HEK293 (cell line): ENCODE measurements at regions not wholly inside any gene's neighbourhood (a gene's known extent, or its start where the extent isn't known, plus 50 kb on each side); places are given as distances from the start of the nearest gene placed in this dataset.

Experiments
- CTCF ChIA-PET: fragments of 350-600 bp; formaldehyde crosslinking; extraction: SDS; loops from one replicate; lab custom pipeline; 2021; ENCODE audit warnings: antibody characterized with exemption; lab: Yijun Ruan, JAX
- POLR2A ChIA-PET: fragments of 300-600 bp; formaldehyde crosslinking; extraction: SDS; loops from one replicate; lab custom pipeline; 2020; ENCODE audit warnings: antibody characterized with exemption, inconsistent platforms; lab: Yijun Ruan, JAX
- H3K27ac ChIP-seq: fragments of 200-500 bp; sonication (Bioruptor generic); 2 replicates; pipeline ENCODE4 v1.5.1; 2014; ENCODE audit warnings: low read depth, low read length, control low read depth, inconsistent platforms; ENCODE audit errors: extremely low read depth
- H3K36me3 ChIP-seq, 2 experiments: fragments of 200-500 bp in 1 of 2; sonication (Bioruptor generic) in 1 of 2; 1 replicate in 1 of 2; 2 replicates in 1 of 2; pipeline ENCODE4 v1.5.1; 2014 to 2017; ENCODE audit warnings: inconsistent platforms in 2 of 2, low read length in 2 of 2; ENCODE audit not compliant: control insufficient read depth in 2 of 2, insufficient read depth in 1 of 2
- H3K4me1 ChIP-seq: fragments of 200-500 bp; sonication (Bioruptor generic); 2 replicates; pipeline ENCODE4 v1.5.1; 2014; ENCODE audit warnings: mild to moderate bottlenecking, low read length, inconsistent platforms; ENCODE audit not compliant: control insufficient read depth, insufficient read depth
- H3K4me3 ChIP-seq: 2 replicates; pipeline ENCODE4 v1.5.1; 2011; ENCODE audit warnings: low read depth, mild to moderate bottlenecking, control low read depth, low read length, moderate library complexity
- H3K9me3 ChIP-seq: fragments of 200-500 bp; sonication (Bioruptor generic); 2 replicates; pipeline ENCODE4 v1.5.1; 2014; ENCODE audit warnings: low read depth, low read length, inconsistent platforms; ENCODE audit not compliant: control insufficient read depth, insufficient read depth
- BCL11B ChIP-seq: fragments of 450-650 bp; formaldehyde crosslinking; IDR thresholded peaks from 2 replicates; pipeline ENCODE4 v1.5.1; 2016; ENCODE audit warnings: low read depth, missing biosample characterization, missing genetic modification characterization
- GLIS2 ChIP-seq: fragments of 450-650 bp; formaldehyde crosslinking; IDR thresholded peaks from 2 replicates; pipeline ENCODE4 v1.5.1; 2016; ENCODE audit warnings: missing biosample characterization, missing genetic modification characterization
- KLF1 ChIP-seq: fragments of 450-650 bp; formaldehyde crosslinking; IDR thresholded peaks from 2 replicates; pipeline ENCODE4 v1.5.1; 2016; ENCODE audit warnings: missing biosample characterization, missing genetic modification characterization
- SP2 ChIP-seq: fragments of 450-650 bp; formaldehyde crosslinking; IDR thresholded peaks from 2 replicates; pipeline ENCODE4 v1.5.1; 2016; ENCODE audit warnings: missing biosample characterization, missing genetic modification characterization
- ZBTB48 ChIP-seq: fragments of 450-650 bp; formaldehyde crosslinking; IDR thresholded peaks from 2 replicates; pipeline ENCODE4 v1.5.1; 2016; ENCODE audit warnings: missing biosample characterization, missing genetic modification characterization
- ZFHX2 ChIP-seq: fragments of 450-650 bp; formaldehyde crosslinking; conservative IDR thresholded peaks from 2 replicates; pipeline ENCODE4 v1.5.1; 2016; ENCODE audit warnings: missing biosample characterization, missing genetic modification characterization
- ZFP41 ChIP-seq: fragments of 450-650 bp; formaldehyde crosslinking; IDR thresholded peaks from 2 replicates; pipeline ENCODE4 v1.5.1; 2016; ENCODE audit warnings: missing biosample characterization, missing genetic modification characterization, borderline replicate concordance
- ZNF155 ChIP-seq: fragments of 450-650 bp; formaldehyde crosslinking; IDR thresholded peaks from 2 replicates; pipeline ENCODE4 v1.5.1; 2016; ENCODE audit warnings: missing biosample characterization, missing genetic modification characterization
- ZNF169 ChIP-seq: fragments of 450-650 bp; formaldehyde crosslinking; IDR thresholded peaks from 2 replicates; pipeline ENCODE4 v1.5.1; 2016; ENCODE audit warnings: missing biosample characterization, missing genetic modification characterization
- ZNF214 ChIP-seq: fragments of 450-650 bp; formaldehyde crosslinking; IDR thresholded peaks from 2 replicates; pipeline ENCODE4 v1.5.1; 2017; ENCODE audit warnings: missing biosample characterization, mild to moderate bottlenecking, missing genetic modification characterization, borderline replicate concordance
- ZNF341 ChIP-seq: fragments of 450-650 bp; formaldehyde crosslinking; IDR thresholded peaks from 2 replicates; pipeline ENCODE4; 2016; ENCODE audit warnings: low read depth, missing biosample characterization, missing genetic modification characterization
- ZNF404 ChIP-seq: fragments of 450-650 bp; formaldehyde crosslinking; IDR thresholded peaks from 2 replicates; pipeline ENCODE4 v1.5.1; 2017; ENCODE audit warnings: missing biosample characterization, missing genetic modification characterization
- ZNF416 ChIP-seq: fragments of 450-650 bp; formaldehyde crosslinking; IDR thresholded peaks from 2 replicates; pipeline ENCODE4 v1.5.1; 2016; ENCODE audit warnings: missing biosample characterization, missing genetic modification characterization
- ZNF473 ChIP-seq: fragments of 450-650 bp; formaldehyde crosslinking; IDR thresholded peaks from 2 replicates; pipeline ENCODE4 v1.5.1; 2017; ENCODE audit warnings: missing biosample characterization, missing genetic modification characterization
- ZNF501 ChIP-seq: fragments of 450-650 bp; formaldehyde crosslinking; IDR thresholded peaks from 2 replicates; pipeline ENCODE4 v1.5.1; 2016; ENCODE audit warnings: missing biosample characterization, missing genetic modification characterization
- ZNF548 ChIP-seq: fragments of 450-650 bp; formaldehyde crosslinking; IDR thresholded peaks from 2 replicates; pipeline ENCODE4 v1.5.1; 2016; ENCODE audit warnings: missing biosample characterization, missing genetic modification characterization
- ZNF629 ChIP-seq: fragments of 450-650 bp; formaldehyde crosslinking; IDR thresholded peaks from 2 replicates; pipeline ENCODE4 v1.5.1; 2017; ENCODE audit warnings: missing biosample characterization, missing genetic modification characterization
- ZNF670 ChIP-seq: fragments of 450-650 bp; formaldehyde crosslinking; IDR thresholded peaks from 2 replicates; pipeline ENCODE4 v1.5.1; 2016; ENCODE audit warnings: missing biosample characterization, missing genetic modification characterization, low read depth
- ZNF777 ChIP-seq: fragments of 450-650 bp; formaldehyde crosslinking; IDR thresholded peaks from 2 replicates; pipeline ENCODE4 v1.5.1; 2017; ENCODE audit warnings: missing biosample characterization, missing genetic modification characterization, borderline replicate concordance
- ZNF843 ChIP-seq: fragments of 450-650 bp; formaldehyde crosslinking; IDR thresholded peaks from 2 replicates; pipeline ENCODE4 v1.5.1; 2016; ENCODE audit warnings: missing biosample characterization, missing genetic modification characterization
- ZSCAN23 ChIP-seq: fragments of 450-650 bp; formaldehyde crosslinking; IDR thresholded peaks from 2 replicates; pipeline ENCODE4 v1.5.1; 2016; ENCODE audit warnings: missing biosample characterization, missing genetic modification characterization
- TF ChIP-seq, protein P1 (sequence below): fragments of 450-650 bp; formaldehyde crosslinking; IDR thresholded peaks from 2 replicates; pipeline ENCODE4 v1.5.1; 2016; ENCODE audit warnings: missing biosample characterization, missing genetic modification characterization
- TF ChIP-seq, protein P2 (sequence below): fragments of 450-650 bp; formaldehyde crosslinking; IDR thresholded peaks from 2 replicates; pipeline ENCODE4 v1.5.1; 2016; ENCODE audit warnings: missing biosample characterization, missing genetic modification characterization
- TF ChIP-seq, protein P3 (sequence below): sonication (generic); formaldehyde crosslinking; IDR thresholded peaks from 2 replicates; pipeline ENCODE4 v1.8.1; 2022; ENCODE audit warnings: mild to moderate bottlenecking, moderate library complexity, missing genetic modification reagents
- TF ChIP-seq, protein P4 (sequence below): fragments of 450-650 bp; formaldehyde crosslinking; IDR thresholded peaks from 2 replicates; pipeline ENCODE4 v1.5.1; 2016; ENCODE audit warnings: missing biosample characterization, missing genetic modification characterization
- TF ChIP-seq, protein P5 (sequence below): fragments of 450-650 bp; formaldehyde crosslinking; conservative IDR thresholded peaks from 2 replicates; pipeline ENCODE4 v1.5.1; 2016; ENCODE audit warnings: low read depth, missing biosample characterization, missing genetic modification characterization
- TF ChIP-seq, protein P6 (sequence below): fragments of 450-650 bp; formaldehyde crosslinking; IDR thresholded peaks from 2 replicates; pipeline ENCODE4 v1.5.1; 2016; ENCODE audit warnings: missing biosample characterization, missing genetic modification characterization

DNA sequence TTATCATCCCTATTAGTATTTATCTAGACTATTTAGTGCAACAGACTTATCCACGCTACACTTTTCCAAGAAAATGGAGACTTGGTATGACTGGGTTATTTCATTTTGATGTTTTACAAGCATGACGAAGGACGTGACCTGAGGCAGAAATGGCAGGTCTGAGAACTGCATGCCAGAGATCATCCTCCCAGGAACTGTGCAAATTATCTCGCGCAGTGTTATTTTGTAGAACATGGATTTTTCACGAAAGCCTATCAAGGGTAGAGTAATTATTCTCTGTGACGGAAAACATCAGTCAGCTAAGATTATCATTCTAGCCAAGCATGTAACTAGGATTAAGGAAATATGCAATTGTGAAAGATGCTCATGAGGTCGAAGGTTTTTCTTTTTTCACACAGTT is 361.5 kb upstream of the AJAP1 start:
- Histone ChIP-seq H3K4me1 (no peaks in the 10 kb centered on the region), H3K9me3 (no peaks in the 10 kb centered on the region), H3K36me3 (no peaks in the 10 kb centered on the region), H3K4me3 (no peak overlapping the region)
- ChIA-PET CTCF (interaction anchor here (0.7 kb wide), 1 partner anchor 10 kb away, joined by 4 read pairs; no protein-coding TSS in a partner anchor), POLR2A (no interaction called here)
- TF ChIP-seq ZNF777 (tag by site-specific recombination): no peak
- TF ChIP-seq ZSCAN23 (tag by site-specific recombination): no peak
- no peak for TF ChIP-seq ZBTB48 (tag by site-specific recombination)
- no peak for TF ChIP-seq ZNF629 (tag by site-specific recombination)
- TF ChIP-seq ZFHX2 (tag by site-specific recombination): no peak
- TF ChIP-seq ZNF416 (tag by site-specific recombination): no peak
- no peak for TF ChIP-seq ZNF670 (tag by site-specific recombination)
- TF ChIP-seq ZNF501 (tag by site-specific recombination): no peak
- TF ChIP-seq, protein P1, sequence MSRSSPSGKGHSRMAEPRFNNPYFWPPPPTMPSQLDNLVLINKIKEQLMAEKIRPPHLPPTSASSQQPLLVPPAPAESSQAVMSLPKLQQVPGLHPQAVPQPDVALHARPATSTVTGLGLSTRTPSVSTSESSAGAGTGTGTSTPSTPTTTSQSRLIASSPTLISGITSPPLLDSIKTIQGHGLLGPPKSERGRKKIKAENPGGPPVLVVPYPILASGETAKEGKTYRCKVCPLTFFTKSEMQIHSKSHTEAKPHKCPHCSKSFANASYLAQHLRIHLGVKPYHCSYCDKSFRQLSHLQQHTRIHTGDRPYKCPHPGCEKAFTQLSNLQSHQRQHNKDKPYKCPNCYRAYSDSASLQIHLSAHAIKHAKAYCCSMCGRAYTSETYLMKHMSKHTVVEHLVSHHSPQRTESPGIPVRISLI (tag by site-specific recombination): no peak
- TF ChIP-seq SP2: no peak
- TF ChIP-seq, protein P2, sequence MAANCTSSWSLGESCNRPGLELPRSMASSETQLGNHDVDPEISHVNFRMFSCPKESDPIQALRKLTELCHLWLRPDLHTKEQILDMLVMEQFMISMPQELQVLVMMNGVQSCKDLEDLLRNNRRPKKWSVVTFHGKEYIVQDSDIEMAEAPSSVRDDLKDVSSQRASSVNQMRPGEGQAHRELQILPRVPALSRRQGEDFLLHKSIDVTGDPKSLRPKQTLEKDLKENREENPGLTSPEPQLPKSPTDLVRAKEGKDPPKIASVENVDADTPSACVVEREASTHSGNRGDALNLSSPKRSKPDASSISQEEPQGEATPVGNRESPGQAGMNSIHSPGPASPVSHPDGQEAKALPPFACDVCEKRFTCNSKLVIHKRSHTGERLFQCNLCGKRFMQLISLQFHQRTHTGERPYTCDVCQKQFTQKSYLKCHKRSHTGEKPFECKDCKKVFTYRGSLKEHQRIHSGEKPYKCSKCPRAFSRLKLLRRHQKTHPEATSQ: no peak
- no peak for TF ChIP-seq ZNF169 (tag by site-specific recombination)
- no peak for TF ChIP-seq KLF1 (tag by site-specific recombination)
- TF ChIP-seq ZFP41: no peak
- TF ChIP-seq, all 188 proteins: peak for 0
- H3K27ac ChIP-seq: no peak overlapping the region

DNA sequence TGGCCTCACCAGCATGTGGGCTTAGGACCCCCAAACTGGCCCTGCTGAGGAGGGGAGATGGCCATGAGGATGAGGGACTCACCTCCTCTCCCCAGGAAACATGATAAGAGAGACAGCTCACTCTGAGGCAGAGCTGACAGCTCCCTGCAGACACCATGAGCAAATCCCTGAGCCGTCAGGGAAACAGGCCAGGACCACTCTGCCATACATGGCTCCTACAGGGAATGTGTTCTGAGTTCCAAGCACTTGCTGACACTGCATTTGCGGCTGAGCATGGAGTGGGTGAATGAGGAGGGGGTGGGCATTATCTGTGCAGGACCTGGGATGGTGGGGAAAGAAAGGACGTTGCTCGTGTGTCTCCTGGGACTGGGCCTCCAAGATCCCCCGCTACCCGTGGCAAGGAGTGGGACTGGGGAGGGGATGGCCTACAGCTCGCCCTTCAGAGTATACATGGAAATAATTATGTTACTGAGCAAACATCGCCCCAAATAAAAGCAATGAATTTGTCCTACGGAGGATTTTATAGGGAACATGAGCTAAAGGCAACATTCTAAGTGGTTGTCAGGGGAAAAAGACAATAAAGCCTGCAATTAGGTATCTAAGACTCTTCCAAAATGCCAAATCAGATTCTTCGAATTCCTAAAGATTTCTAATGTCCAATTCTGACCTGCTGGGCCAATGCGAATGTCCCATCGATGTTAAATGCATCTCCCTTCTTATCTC is 355.9 kb upstream of the AJAP1 start:
- CTCF ChIA-PET: interaction anchor here (0.7 kb wide), 1 partner anchor 887 kb away, joined by 3 read pairs; no protein-coding TSS in a partner anchor
- POLR2A ChIA-PET: no interaction called here
- no peaks in the 10 kb centered on the region for H3K9me3 ChIP-seq
- H3K4me1 ChIP-seq: no peaks in the 10 kb centered on the region
- H3K27ac ChIP-seq: no peak overlapping the region
- H3K4me3 ChIP-seq: no peak overlapping the region
- H3K36me3 ChIP-seq: no peaks in the 10 kb centered on the region
- TF ChIP-seq, protein P3, sequence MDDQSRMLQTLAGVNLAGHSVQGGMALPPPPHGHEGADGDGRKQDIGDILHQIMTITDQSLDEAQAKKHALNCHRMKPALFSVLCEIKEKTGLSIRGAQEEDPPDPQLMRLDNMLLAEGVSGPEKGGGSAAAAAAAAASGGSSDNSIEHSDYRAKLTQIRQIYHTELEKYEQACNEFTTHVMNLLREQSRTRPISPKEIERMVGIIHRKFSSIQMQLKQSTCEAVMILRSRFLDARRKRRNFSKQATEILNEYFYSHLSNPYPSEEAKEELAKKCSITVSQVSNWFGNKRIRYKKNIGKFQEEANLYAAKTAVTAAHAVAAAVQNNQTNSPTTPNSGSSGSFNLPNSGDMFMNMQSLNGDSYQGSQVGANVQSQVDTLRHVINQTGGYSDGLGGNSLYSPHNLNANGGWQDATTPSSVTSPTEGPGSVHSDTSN (CRISPR knock-in tag): no peak
- TF ChIP-seq ZNF843 (tag by site-specific recombination) (no peak), ZNF155 (tag by site-specific recombination) (no peak), ZNF473 (no peak), BCL11B (tag by site-specific recombination) (no peak), ZNF548 (no peak), ZNF214 (tag by site-specific recombination) (no peak), ZNF341 (tag by site-specific recombination) (no peak), GLIS2 (no peak), ZNF169 (tag by site-specific recombination) (no peak), ZNF404 (tag by site-specific recombination) (no peak)
- TF ChIP-seq, protein P4, sequence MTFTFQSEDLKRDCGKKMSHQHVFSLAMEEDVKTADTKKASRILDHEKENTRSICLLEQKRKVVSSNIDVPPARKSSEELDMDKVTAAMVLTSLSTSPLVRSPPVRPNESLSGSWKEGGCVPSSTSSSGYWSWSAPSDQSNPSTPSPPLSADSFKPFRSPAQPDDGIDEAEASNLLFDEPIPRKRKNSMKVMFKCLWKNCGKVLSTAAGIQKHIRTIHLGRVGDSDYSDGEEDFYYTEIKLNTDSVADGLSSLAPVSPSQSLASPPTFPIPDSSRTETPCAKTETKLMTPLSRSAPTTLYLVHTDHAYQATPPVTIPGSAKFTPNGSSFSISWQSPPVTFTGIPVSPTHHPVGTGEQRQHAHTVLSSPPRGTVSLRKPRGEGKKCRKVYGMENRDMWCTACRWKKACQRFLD (tag by site-specific recombination): no peak
- TF ChIP-seq, protein P5, sequence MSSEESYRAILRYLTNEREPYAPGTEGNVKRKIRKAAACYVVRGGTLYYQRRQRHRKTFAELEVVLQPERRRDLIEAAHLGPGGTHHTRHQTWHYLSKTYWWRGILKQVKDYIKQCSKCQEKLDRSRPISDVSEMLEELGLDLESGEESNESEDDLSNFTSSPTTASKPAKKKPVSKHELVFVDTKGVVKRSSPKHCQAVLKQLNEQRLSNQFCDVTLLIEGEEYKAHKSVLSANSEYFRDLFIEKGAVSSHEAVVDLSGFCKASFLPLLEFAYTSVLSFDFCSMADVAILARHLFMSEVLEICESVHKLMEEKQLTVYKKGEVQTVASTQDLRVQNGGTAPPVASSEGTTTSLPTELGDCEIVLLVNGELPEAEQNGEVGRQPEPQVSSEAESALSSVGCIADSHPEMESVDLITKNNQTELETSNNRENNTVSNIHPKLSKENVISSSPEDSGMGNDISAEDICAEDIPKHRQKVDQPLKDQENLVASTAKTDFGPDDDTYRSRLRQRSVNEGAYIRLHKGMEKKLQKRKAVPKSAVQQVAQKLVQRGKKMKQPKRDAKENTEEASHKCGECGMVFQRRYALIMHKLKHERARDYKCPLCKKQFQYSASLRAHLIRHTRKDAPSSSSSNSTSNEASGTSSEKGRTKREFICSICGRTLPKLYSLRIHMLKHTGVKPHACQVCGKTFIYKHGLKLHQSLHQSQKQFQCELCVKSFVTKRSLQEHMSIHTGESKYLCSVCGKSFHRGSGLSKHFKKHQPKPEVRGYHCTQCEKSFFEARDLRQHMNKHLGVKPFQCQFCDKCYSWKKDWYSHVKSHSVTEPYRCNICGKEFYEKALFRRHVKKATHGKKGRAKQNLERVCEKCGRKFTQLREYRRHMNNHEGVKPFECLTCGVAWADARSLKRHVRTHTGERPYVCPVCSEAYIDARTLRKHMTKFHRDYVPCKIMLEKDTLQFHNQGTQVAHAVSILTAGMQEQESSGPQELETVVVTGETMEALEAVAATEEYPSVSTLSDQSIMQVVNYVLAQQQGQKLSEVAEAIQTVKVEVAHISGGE: no peak
- TF ChIP-seq, protein P6, sequence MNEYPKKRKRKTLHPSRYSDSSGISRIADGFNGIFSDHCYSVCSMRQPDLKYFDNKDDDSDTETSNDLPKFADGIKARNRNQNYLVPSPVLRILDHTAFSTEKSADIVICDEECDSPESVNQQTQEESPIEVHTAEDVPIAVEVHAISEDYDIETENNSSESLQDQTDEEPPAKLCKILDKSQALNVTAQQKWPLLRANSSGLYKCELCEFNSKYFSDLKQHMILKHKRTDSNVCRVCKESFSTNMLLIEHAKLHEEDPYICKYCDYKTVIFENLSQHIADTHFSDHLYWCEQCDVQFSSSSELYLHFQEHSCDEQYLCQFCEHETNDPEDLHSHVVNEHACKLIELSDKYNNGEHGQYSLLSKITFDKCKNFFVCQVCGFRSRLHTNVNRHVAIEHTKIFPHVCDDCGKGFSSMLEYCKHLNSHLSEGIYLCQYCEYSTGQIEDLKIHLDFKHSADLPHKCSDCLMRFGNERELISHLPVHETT (tag by site-specific recombination): no peak
